Putamen (tissue), 1 donor: ENCODE measurements at regions not wholly inside any gene's neighbourhood (a gene's known extent, or its start where the extent isn't known, plus 50 kb on each side); places are given as distances from the start of the nearest gene placed in this dataset.
"Not testable (repeated sequence)": the region's sequence is repeated elsewhere in the genome, so short reads cannot be mapped to it uniquely, and the experiment has no call there.

Experiments used
- DNase-seq: peaks from one replicate; pipeline ENCODE4 v3.0.0-alpha.2; 2016; ENCODE audit warnings: low spot score

GRCh38 chr6:153539602-153540001 is 408.5 kb upstream of the RGS17 start:
- no peak for DNase-seq

- DNase-seq: no peak
Observed at GRCh38 chr6:153538491-153538890, 407.4 kb upstream of the RGS17 start.

GRCh38 chr6:153537422-153537821 is 406.3 kb upstream of the RGS17 start:
- no peak for DNase-seq

GRCh38 chr6:153526479-153526878 is 395.4 kb upstream of the RGS17 start:
- no peak for DNase-seq

- no peak for DNase-seq
Observed at GRCh38 chr6:153525998-153526397, 394.9 kb upstream of the RGS17 start.

GRCh38 chr6:153523390-153523789 is 392.3 kb upstream of the RGS17 start:
- DNase-seq: no peak

GRCh38 chr6:153511896-153512496 is 380.9 kb upstream of the RGS17 start:
- DNase-seq: peak; percentile 7

GRCh38 chr6:153503810-153504209 is 372.7 kb upstream of the RGS17 start:
- DNase-seq: no peak

- DNase-seq: no peak
Observed at GRCh38 chr6:153493501-153493900, 362.4 kb upstream of the RGS17 start.

GRCh38 chr6:153489479-153489878 is 358.4 kb upstream of the RGS17 start:
- no peak for DNase-seq

GRCh38 chr6:153488267-153488666 is 357.2 kb upstream of the RGS17 start:
- DNase-seq: no peak

- no peak for DNase-seq
Observed at GRCh38 chr6:153485072-153485471, 354.0 kb upstream of the RGS17 start.

GRCh38 chr6:153484056-153484455 is 353.0 kb upstream of the RGS17 start:
- no peak for DNase-seq

GRCh38 chr6:153476243-153476642 is 345.2 kb upstream of the RGS17 start:
- DNase-seq: no peak

GRCh38 chr6:153465050-153465449 is 334.0 kb upstream of the RGS17 start:
- DNase-seq: no peak

- no peak for DNase-seq
Observed at GRCh38 chr6:153449279-153449678, 318.2 kb upstream of the RGS17 start.

- DNase-seq: not testable (repeated sequence)
Observed at GRCh38 chr6:153442749-153443148, 311.7 kb upstream of the RGS17 start.

- no peak for DNase-seq
Observed at GRCh38 chr6:153442096-153442495, 311.0 kb upstream of the RGS17 start.

GRCh38 chr6:153437193-153437592 is 306.1 kb upstream of the RGS17 start:
- DNase-seq: no peak

- no peak for DNase-seq
Observed at GRCh38 chr6:153436351-153436750, 305.3 kb upstream of the RGS17 start.

GRCh38 chr6:153435787-153436186 is 304.7 kb upstream of the RGS17 start:
- DNase-seq: peak; percentile 44

GRCh38 chr6:153425536-153425935 is 294.5 kb upstream of the RGS17 start:
- no peak for DNase-seq

GRCh38 chr6:153424719-153425400 is 293.8 kb upstream of the RGS17 start:
- no peak for DNase-seq

GRCh38 chr6:153412519-153412918 is 281.4 kb upstream of the RGS17 start:
- DNase-seq: no peak
